NCI-H2081 treated with DMSO at 0.1 percent for 48 hours (cell line): ENCODE measurements at regions not wholly inside any gene's neighbourhood (a gene's known extent, or its start where the extent isn't known, plus 50 kb on each side); places are given as distances from the start of the nearest gene placed in this dataset.

Experiments
- DNase-seq: peaks from one replicate; lab custom pipeline; 2025; lab: John Stamatoyannopoulos, UW

GRCh38 chr1:218642033-218642948, 297.2 kb downstream of the TGFB2 start:
- DNase-seq: no peak

GRCh38 chr1:218643281-218643680, 298.1 kb downstream of the TGFB2 start:
- no peak for DNase-seq

GRCh38 chr1:218643926-218644325, 298.8 kb downstream of the TGFB2 start:
- DNase-seq: no peak

GRCh38 chr1:218646288-218646687, 301.2 kb downstream of the TGFB2 start:
- no peak for DNase-seq

DNA sequence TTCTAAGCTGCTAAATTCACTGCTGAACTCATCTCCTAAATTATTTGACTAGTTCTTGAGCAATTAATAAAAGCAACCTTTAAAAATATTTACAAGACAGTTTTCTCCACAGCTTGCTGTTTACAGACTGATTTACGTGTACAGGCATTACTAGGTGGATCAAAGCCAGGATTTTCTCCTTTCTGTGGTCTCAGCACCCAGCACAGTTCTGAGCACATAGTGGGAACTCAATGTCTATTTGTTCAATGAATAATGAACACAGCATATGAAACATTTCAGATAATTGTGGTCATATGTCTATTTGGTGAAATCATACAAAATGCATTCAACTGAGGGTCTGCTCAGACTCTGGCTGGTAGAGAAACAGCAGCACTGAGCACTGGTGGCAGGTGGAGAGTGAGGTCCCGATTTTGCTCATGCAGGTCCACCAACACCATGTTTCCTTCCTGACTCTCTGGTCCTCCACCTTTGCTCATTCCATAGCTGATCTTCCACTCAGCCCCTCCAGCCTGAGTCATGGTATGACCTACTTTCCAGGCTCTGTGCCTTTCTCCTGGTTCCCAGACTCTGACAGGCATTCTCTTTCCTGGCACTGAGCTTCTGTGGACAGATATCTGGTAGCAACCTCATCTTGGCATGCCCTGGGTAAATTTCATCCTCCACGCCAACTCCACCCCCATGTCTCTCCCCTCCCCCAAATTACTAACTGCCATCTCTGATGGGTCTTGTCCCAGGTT, 311.3 kb downstream of the TGFB2 start:
- DNase-seq: no peak

GRCh38 chr1:218658269-218658668, 313.1 kb downstream of the TGFB2 start:
- DNase-seq: no peak

- DNase-seq: no peak
These were observed 313.8 kb downstream of the TGFB2 start for GRCh38 chr1:218658899-218659298.

DNA sequence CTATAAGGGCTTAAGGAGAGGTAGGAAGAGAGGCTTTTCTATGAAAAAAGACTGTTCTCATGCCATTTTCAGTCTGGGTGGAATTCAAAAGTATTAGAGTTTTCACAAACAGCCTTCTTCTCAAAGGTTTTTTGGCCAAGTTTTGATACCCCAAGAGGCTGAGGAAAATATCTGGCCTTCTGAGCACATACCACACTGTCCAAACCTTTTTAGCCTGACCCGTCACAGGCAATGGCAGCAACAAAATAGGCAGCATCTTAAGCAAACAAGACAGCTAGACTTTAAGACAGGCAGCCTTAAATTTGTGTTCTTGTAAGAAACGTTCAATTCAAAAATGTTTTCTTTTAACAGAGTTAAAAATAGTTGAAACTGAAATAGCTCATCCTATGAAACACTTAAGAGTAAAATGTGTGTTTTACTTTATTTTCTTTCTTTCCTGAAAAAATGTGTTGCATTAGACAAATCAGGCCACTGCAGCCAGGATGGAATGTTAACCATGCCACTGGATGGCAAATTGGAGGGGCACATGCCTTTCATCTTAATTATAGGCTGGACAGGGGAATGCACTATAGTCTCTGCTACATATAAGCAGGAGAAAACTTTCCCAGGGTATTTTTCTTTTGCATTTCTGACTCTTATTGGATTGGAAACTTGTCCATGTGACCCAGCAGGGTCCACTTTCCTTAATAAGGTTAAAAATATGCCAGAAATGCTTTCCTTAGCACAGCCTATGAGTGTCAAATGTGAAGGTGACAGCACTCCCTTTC, 315.0 kb downstream of the TGFB2 start:
- no peak for DNase-seq

DNA sequence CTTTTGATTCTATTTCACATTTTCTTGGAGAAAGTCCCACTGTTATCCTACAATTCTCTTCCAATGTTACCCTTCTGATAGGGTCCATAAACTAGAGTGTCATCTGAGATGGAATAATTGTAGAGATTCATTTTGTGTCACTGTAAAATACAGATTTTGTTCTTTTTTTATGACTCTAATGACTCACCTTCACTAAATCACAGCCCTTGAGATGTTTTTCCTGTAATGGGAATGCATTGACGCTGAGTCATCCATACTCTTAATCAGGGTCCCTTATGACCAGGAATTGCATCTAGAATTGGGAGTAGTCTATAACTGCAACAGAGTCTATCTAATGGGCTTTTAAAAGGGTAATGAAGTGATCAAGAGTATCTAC, 315.5 kb downstream of the TGFB2 start:
- DNase-seq: no peak

- DNase-seq: no peak
These were observed 316.3 kb downstream of the TGFB2 start for GRCh38 chr1:218661411-218661810.

DNA sequence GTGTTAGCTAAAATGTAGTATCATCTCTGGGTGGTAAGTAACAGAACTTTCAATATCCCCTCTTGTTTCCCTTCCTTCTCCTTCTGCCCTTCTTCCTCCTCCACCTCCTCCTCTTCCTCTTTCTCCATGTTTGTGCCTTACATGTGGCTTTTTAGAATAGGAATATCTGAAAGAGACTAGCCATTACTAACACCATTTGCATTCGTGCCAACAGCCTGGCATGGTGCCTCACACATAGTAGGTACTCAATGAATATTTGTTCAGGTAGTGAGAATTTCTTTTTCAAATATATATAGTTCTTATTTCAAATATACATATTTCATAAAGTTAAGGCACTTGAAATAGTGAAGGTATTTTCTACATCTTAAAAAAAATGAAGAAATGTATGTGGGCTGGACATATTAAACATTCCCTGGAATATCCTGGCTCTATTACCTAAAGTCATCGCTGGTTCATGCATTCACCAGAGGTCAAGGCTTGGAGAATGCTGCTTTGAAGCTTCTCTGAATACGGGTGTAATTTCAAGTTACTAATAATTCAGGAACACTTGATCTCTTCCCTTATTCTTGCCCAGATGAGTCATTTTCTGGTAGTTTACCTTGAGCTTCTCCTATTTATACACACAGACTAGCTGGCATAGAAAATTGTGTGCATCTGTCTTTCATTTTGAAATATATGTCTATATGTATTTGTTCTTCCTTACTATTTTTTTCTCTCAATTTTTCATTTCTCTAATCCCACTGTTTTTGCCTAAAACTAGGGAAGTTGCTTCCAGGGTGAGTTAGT, 319.4 kb downstream of the TGFB2 start:
- DNase-seq: no peak

DNA sequence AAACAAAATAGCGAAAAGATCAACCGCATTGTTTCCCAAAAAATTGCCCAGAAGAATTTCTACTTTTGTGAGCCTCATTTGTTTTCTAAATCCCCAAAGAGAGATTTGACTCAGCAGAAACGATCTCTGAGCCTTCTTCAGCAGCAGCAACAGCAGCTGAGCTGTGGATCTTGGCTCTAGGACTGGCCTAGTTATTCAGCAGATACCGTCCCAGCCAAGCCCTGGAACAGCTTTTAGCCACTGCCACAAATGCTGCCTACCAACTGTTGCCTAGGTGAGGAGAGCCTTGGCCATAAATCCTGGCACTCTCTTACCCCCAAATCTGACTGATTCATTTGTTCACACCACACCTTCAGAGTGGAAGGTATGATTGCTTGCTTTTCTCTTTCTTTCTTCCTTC, 320.1 kb downstream of the TGFB2 start:
- no peak for DNase-seq

GRCh38 chr1:218666263-218666662, 321.1 kb downstream of the TGFB2 start:
- DNase-seq: no peak

- no peak for DNase-seq
These were observed 322.8 kb downstream of the TGFB2 start for GRCh38 chr1:218667781-218668516.

DNA sequence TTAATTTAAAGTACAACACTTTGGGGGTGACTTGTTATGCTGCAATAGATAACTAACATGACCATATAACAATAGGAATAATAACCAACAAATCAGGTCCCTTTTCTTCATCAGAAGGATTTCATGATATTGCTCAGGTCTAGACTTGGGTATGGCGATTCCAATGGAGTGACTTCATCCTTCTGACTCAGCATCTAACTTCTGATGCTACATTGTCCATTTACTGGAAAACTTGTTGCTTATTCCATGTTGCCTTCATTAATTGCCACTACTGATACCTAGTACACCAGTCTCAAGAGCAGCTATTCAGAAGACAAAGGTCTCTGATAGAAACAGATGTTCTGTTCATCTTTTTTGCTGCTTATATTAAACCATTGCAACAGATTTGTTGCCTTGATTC, 324.3 kb downstream of the TGFB2 start:
- DNase-seq: no peak

GRCh38 chr1:218670875-218671274, 325.7 kb downstream of the TGFB2 start:
- no peak for DNase-seq

DNA sequence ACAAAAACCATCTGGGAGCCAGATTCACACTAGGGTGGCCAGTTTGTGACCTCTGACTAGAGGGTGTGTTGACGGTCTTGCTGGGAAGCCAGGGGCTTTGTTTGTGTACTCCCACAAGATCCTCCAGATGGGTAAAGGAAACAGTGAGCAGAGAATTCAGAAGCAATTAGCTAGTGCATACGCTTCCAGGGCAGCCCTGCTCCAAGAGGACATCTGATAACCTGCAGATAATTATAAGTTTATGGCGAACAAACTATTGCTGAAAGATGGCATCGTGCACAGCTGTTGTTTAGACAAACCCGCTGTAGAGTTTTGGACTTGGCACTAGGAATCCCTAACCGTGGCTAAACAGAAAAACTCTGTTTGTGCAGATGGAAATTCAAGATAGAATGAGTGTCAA, 326.4 kb downstream of the TGFB2 start:
- DNase-seq: peak; percentile 34

DNA sequence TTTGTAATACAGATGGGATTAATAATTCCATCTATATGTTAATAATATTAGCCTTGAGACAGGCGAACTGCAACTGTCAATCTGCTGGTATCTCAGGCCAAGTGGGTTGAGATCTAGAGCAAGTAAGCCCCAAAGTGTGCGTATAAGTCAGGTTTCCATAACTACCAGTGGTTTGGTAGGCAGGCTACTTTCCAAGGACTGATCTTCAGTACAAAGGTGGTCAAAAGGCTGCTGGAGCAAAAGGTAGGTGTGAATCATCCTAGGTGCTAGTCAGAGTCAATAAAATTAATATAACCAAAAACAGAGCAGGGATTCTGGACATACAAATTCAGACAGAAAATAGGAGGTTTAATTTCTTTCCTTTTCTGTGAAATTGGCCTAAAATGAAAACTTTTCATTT, 328.0 kb downstream of the TGFB2 start:
- DNase-seq: no peak

- DNase-seq: no peak
These were observed 329.2 kb downstream of the TGFB2 start for GRCh38 chr1:218674280-218674773.

DNA sequence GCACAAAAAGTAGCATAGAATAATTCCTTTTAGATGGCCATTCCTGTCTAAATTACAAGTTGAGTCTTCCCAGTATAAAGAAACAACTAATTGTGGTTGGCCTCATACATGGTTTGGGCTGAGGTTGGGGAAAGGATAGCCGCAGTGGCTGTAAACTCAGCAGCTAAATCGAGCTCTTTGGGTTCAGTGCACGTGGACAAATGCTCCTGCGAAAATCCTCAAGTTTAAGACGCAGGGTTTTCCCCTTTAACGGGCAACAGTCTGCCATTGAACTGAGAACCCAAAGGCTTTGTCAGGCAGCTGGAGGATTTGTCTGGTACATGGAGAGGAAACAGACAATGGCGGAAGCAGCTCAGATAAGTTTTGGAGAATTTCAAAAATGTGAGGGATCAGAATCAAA, 331.9 kb downstream of the TGFB2 start:
- no peak for DNase-seq

DNA sequence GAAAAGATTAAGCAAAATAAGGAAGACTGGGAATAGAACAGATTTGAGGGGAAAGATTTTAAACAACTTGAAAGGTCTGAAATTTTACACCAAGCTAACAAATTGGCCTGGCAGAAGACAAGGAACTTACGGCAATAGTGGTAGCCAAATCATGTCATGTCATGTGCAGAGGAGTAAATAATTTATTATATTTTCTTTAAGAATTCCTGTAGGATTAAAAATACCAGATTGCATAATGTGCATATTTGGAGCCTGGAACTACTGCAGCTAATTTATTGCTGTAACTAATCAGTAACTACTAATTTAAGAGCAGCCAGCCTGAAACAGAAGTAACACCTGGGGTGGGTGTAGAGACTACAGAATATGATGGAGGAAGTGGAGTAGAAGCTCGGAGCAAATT, 334.3 kb downstream of the TGFB2 start:
- DNase-seq: no peak
